Left lobe of liver (tissue), 2 donors: ENCODE measurements at regions not wholly inside any gene's neighbourhood (a gene's known extent, or its start where the extent isn't known, plus 50 kb on each side); places are given as distances from the start of the nearest gene placed in this dataset.
"Not testable (repeated sequence)": the region's sequence is repeated elsewhere in the genome, so short reads cannot be mapped to it uniquely, and the experiment has no call there.

ENCODE experiments used
- ATAC-seq: fragments of 200-7000 bp; cut with Tn5 transposase; one replicate; pipeline ENCODE4 v1.9.1; 2020; ENCODE audit warnings: mild to moderate bottlenecking, moderate library complexity
- DNase-seq: peaks from one replicate; pipeline ENCODE4 v3.0.0-alpha.2; 2020; ENCODE audit warnings: low spot score
- donor health status: DM: no; HTN: no; CAD: no; lungs with moderate emphysema.
- donor health status: DM: no; HTN: yes; CAD: no.

- no peak for DNase-seq
- ATAC-seq: no peak
These were observed 209.3 kb downstream of the KCNRG start for GRCh38 chr13:50224534-50224933.

- ATAC-seq: no peak
These were observed 210.2 kb downstream of the KCNRG start for GRCh38 chr13:50225193-50226155.

GRCh38 chr13:50226515-50227155 lies 211.4 kb downstream of the KCNRG start:
- ATAC-seq (no peak), DNase-seq (no peak)

More at GRCh38 chr13:50225193-50226155, 210.2 kb downstream of the KCNRG start:
- no peak for DNase-seq

- ATAC-seq (no peak), DNase-seq (no peak)
These were observed 212.1 kb downstream of the KCNRG start for GRCh38 chr13:50227361-50227760.

GRCh38 chr13:50228527-50228926 lies 213.3 kb downstream of the KCNRG start:
- DNase-seq: no peak

GRCh38 chr13:50229960-50230661 lies 214.9 kb downstream of the KCNRG start:
- DNase-seq (no peak), ATAC-seq (peak; percentile 88)

More at GRCh38 chr13:50228527-50228926, 213.3 kb downstream of the KCNRG start:
- ATAC-seq: no peak

GRCh38 chr13:50230662-50230978 lies 215.4 kb downstream of the KCNRG start:
- DNase-seq: no peak
- no peak for ATAC-seq

GRCh38 chr13:50233574-50233973 lies 218.3 kb downstream of the KCNRG start:
- not testable (repeated sequence) for ATAC-seq, DNase-seq

- no peak for ATAC-seq
These were observed 220.5 kb downstream of the KCNRG start for GRCh38 chr13:50235604-50236342.

GRCh38 chr13:50236898-50237318 lies 221.7 kb downstream of the KCNRG start:
- no peak for ATAC-seq
- no peak for DNase-seq

More at GRCh38 chr13:50235604-50236342, 220.5 kb downstream of the KCNRG start:
- DNase-seq: no peak

- ATAC-seq (no peak), DNase-seq (no peak)
These were observed 223.7 kb downstream of the KCNRG start for GRCh38 chr13:50238922-50239321.

- ATAC-seq: no peak
These were observed 226.2 kb downstream of the KCNRG start for GRCh38 chr13:50241479-50241878.

GRCh38 chr13:50243931-50244330 lies 228.7 kb downstream of the KCNRG start:
- no peak for DNase-seq
- ATAC-seq: no peak

More at GRCh38 chr13:50241479-50241878, 226.2 kb downstream of the KCNRG start:
- no peak for DNase-seq

- no peak for ATAC-seq
- DNase-seq: no peak
These were observed 229.1 kb downstream of the KCNRG start for GRCh38 chr13:50244355-50244712.

- DNase-seq: peak; percentile 57
These were observed 229.7 kb downstream of the KCNRG start for GRCh38 chr13:50244713-50245574.

GRCh38 chr13:50247223-50247622 lies 232.0 kb downstream of the KCNRG start:
- ATAC-seq (no peak), DNase-seq (no peak)

More at GRCh38 chr13:50244713-50245574, 229.7 kb downstream of the KCNRG start:
- peak; percentile 97 for ATAC-seq

GRCh38 chr13:50248516-50249143 lies 233.4 kb downstream of the KCNRG start:
- no peak for DNase-seq
- no peak for ATAC-seq

GRCh38 chr13:50249144-50249521 lies 233.9 kb downstream of the KCNRG start:
- DNase-seq (no peak), ATAC-seq (no peak)

- no peak for ATAC-seq
- DNase-seq: no peak
These were observed 235.2 kb downstream of the KCNRG start for GRCh38 chr13:50250401-50250800.
